Testis (tissue), 2 donors: ENCODE measurements at regions not wholly inside any gene's neighbourhood (a gene's known extent, or its start where the extent isn't known, plus 50 kb on each side); places are given as distances from the start of the nearest gene placed in this dataset.

ENCODE experiments used
- DNase-seq: peaks from one replicate; pipeline ENCODE4 v3.0.0-alpha.2; 2019
- H3K27ac ChIP-seq, 2 donors: fragments of 200-600 bp; sonication (generic); one replicate each; pipeline ENCODE4 v1.5.1; 2019
- H3K27me3 ChIP-seq: fragments of 200-600 bp; sonication (generic); one replicate; pipeline ENCODE4 v1.5.1; 2019
- H3K36me3 ChIP-seq: fragments of 200-600 bp; sonication (generic); one replicate; pipeline ENCODE4 v1.5.1; 2017; ENCODE audit warnings: low read depth; ENCODE audit errors: missing control alignments
- H3K4me1 ChIP-seq: fragments of 200-600 bp; sonication (generic); one replicate; pipeline ENCODE4 v1.5.1; 2019
- H3K4me3 ChIP-seq, 2 donors: fragments of 200-600 bp; sonication (generic); one replicate each; pipeline ENCODE4 v1.5.1; 2017 to 2019
- H3K9me3 ChIP-seq: fragments of 200-600 bp; sonication (generic); one replicate; pipeline ENCODE4 v1.5.1; 2017
- CTCF ChIP-seq, 3 experiments: fragments of 450-650 bp in 2 of 3; fragments of 200-600 bp in 1 of 3; sonication (generic) in 1 of 3; IDR thresholded peaks; one replicate each; pipeline ENCODE4 v1.5.1; 2016 to 2019; ENCODE audit warnings: antibody characterized with exemption in 3 of 3, mild to moderate bottlenecking in 2 of 3, moderate library complexity in 1 of 3
- POLR2A ChIP-seq: fragments of 450-650 bp; IDR thresholded peaks from one replicate; pipeline ENCODE4 v1.6.1; 2017; ENCODE audit warnings: antibody characterized with exemption, mild to moderate bottlenecking, moderate library complexity
- WGBS, 2 donors: methylation state at CpG; one replicate each; pipeline ENCODE4 v1.1.5; 2018; 5-methylcytosine and 5-hydroxymethylcytosine counted together
- intact Hi-C: fragments of 100-400 bp; cut with DNase I; formaldehyde crosslinking; loops from one replicate; pipeline ENCODE4 v1.15.1; 2023; ENCODE audit warnings: low total_unique reads

- no peak overlapping the region for H3K4me3 ChIP-seq
- no peak overlapping the region for H3K27ac ChIP-seq
- H3K9me3 ChIP-seq, result no peaks in the 10 kb centered on the region
- no peaks in the 10 kb centered on the region for H3K4me1 ChIP-seq
- H3K36me3 ChIP-seq, result no peaks in the 10 kb centered on the region
- no peaks in the 10 kb centered on the region for H3K27me3 ChIP-seq
- TF ChIP-seq CTCF (IDR thresholded peaks at IDR 0.05) (no peak), POLR2A (no peak)
- intact Hi-C loops, result no loop called here
- no peak for DNase-seq
Observed at GRCh38 chr6:74320074-74320473, 624.1 kb downstream of the CD109 start.

GRCh38 chr6:74319292-74319691 is 623.3 kb downstream of the CD109 start:
- intact Hi-C loops, result no loop called here
- Histone ChIP-seq H3K4me1 (no peaks in the 10 kb centered on the region), H3K27me3 (no peaks in the 10 kb centered on the region), H3K9me3 (no peaks in the 10 kb centered on the region), H3K36me3 (no peaks in the 10 kb centered on the region), H3K4me3 (no peak overlapping the region), H3K27ac (no peak overlapping the region)
- 61 to 70% methylated on average over 2 of the region's 2 CpGs for WGBS, 2 donors
- DNase-seq, result no peak
- TF ChIP-seq POLR2A (no peak), CTCF (IDR thresholded peaks at IDR 0.05) (no peak)

- intact Hi-C loops, result no loop called here
- no peak for DNase-seq
- H3K4me3 ChIP-seq, result no peak overlapping the region
- no peak overlapping the region for H3K27ac ChIP-seq
- TF ChIP-seq POLR2A (no peak), CTCF (IDR thresholded peaks at IDR 0.05) (no peak)
- H3K36me3 ChIP-seq, result no peaks in the 10 kb centered on the region
- H3K4me1 ChIP-seq, result no peaks in the 10 kb centered on the region
- no peaks in the 10 kb centered on the region for H3K9me3 ChIP-seq
- H3K27me3 ChIP-seq, result no peaks in the 10 kb centered on the region
Observed at GRCh38 chr6:74318738-74319137, 622.7 kb downstream of the CD109 start.

GRCh38 chr6:74312081-74312480 is 616.1 kb downstream of the CD109 start:
- TF ChIP-seq POLR2A, result no peak
- no peak for TF ChIP-seq CTCF (IDR thresholded peaks at IDR 0.05)
- 71 to 74% methylated on average over 1 of the region's 1 CpG for WGBS, 2 donors
- intact Hi-C loops, result no loop called here
- Histone ChIP-seq H3K27ac (no peak overlapping the region), H3K27me3 (no peaks in the 10 kb centered on the region), H3K9me3 (no peaks in the 10 kb centered on the region), H3K4me3 (no peak overlapping the region), H3K4me1 (no peaks in the 10 kb centered on the region), H3K36me3 (no peaks in the 10 kb centered on the region)
- DNase-seq, result no peak

GRCh38 chr6:74311431-74311830 is 615.4 kb downstream of the CD109 start:
- intact Hi-C loops, result no loop called here
- DNase-seq, result no peak
- Histone ChIP-seq H3K36me3 (no peaks in the 10 kb centered on the region), H3K9me3 (no peaks in the 10 kb centered on the region), H3K27me3 (no peaks in the 10 kb centered on the region), H3K4me3 (no peak overlapping the region), H3K4me1 (no peaks in the 10 kb centered on the region), H3K27ac (no peak overlapping the region)
- 71 to 76% methylated on average over 2 of the region's 2 CpGs for WGBS, 2 donors
- no peak for TF ChIP-seq CTCF (IDR thresholded peaks at IDR 0.05)
- no peak for TF ChIP-seq POLR2A
